Activated CD8-positive, alpha-beta memory T cell treated with anti-CD3 and anti-CD28 coated beads for 36 hours (primary cell): ENCODE measurements at regions not wholly inside any gene's neighbourhood (a gene's known extent, or its start where the extent isn't known, plus 50 kb on each side); places are given as distances from the start of the nearest gene placed in this dataset.

Experiments
- CTCF ChIA-PET: fragments of 350-600 bp; sonication (Branson Sonifier 250); formaldehyde crosslinking; loops from one replicate; lab custom pipeline; 2021; ENCODE audit warnings: antibody characterized with exemption; lab: Charles Lee
- POLR2A ChIA-PET: fragments of 350-600 bp; sonication (Branson Sonifier 250); formaldehyde crosslinking; loops from one replicate; lab custom pipeline; 2021; ENCODE audit warnings: antibody characterized with exemption; lab: Charles Lee

DNA sequence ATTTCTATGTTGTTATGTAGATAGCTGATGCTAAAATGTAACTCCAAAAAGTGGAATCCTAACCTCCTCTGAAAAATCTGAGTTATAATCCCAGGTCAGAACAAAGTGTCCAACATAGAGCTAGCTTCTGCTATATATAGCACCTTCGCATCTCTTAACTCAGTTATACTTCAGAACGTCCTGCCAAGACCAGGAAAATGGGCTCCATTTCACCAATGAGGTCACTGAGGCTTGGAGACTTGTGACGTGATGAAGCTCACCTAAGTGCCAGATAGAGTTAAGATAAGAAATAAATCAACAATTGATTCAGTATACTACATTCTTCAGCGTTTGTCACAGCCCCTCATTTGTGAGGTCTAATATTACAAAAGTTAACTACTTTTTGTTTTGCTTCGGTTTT is 88.8 kb downstream of the KCTD12 start:
- ChIA-PET POLR2A (no interaction called here), CTCF (no interaction called here)

DNA sequence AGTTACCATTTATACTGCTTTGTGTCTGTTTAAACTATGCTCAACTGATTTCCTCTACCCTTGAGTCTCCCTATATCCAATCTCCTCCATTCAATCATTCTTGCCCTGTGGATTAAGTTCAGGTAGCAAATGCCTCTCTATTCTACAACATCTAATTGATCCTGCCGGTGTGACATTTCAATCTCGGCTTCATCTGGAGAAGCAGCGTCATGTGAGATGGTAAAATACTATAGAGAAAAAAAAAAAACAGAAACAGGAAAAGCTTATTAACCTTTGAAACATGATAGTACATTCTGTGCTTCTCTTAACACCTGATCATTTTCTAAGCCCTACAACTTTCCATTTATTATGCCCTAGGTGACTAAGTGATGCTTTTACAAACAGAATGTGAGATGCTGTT is 89.4 kb downstream of the KCTD12 start:
- ChIA-PET POLR2A (no interaction called here), CTCF (no interaction called here)

DNA sequence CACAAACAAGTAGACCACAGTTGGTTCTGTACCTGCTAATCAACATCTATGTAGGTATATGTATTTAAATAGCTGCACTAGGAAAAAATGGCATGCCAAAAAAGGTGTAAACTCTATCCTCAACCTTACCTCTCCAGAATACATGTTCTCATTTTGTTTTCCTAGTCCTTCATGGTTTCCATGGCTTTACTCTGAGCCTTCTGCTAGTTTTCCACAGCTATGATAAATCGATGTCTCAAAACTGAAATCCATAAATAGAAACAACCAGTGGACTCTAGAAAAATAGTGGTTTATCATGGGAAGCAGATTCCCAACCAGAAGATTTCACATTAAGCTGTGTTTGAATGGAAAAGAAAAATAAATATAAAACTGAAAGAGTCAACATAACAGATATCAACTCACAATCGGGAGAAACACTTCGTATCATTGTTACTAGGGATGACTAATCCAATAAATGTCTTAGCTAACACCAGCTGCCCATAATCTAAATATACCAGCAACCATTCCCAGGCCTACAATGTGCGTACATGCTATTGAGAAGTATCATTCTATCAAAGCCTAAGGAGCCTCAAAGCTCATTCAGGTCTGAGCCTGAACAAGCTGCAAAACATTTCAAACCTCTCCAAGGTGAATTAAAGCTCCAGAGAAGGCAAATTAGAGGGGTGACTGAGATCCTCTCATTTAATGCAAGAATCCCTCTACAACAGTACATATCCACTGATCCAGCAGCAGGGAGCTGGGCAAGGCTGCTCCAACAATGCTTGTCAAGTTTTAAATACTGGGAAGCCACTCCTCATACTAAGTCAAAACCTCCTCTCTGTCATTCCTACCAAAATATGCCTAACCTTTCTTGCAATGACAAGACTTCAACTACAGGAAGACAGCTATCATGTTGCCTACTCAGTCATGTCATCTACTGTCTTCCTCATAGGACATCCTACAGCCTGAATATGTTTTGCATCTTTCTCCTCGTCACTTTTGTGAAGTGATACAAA is 90.2 kb downstream of the KCTD12 start:
- POLR2A ChIA-PET = no interaction called here
- CTCF ChIA-PET = no interaction called here

DNA sequence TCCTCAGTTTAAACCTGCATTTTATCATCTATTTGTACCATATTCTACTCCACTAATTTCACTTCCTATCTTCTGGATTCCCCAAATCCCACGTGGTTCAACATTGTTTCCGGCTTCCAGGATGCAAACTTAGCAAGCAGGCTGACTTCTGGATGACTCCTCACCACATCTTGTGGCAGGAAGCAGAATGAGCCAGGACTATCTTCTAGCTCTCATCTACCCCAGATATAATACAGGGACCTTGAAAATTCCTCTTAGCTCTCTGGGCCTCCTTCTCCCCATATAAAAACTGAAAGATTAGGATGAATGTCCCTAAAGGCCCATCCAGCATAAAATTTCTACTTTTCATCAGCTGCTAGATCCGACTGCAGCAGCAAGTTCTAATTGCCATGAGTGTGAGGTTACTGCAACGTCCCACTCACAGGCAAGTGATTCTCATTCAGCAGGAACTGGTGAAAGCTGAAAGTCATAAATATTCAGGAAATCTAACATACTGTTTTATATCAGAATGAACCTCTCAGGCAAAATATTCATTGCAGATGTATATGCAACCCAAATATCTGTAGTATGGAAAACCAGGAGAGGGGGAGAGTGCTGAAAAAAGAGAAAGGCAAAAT is 93.4 kb downstream of the KCTD12 start:
- ChIA-PET CTCF (no interaction called here), POLR2A (no interaction called here)

DNA sequence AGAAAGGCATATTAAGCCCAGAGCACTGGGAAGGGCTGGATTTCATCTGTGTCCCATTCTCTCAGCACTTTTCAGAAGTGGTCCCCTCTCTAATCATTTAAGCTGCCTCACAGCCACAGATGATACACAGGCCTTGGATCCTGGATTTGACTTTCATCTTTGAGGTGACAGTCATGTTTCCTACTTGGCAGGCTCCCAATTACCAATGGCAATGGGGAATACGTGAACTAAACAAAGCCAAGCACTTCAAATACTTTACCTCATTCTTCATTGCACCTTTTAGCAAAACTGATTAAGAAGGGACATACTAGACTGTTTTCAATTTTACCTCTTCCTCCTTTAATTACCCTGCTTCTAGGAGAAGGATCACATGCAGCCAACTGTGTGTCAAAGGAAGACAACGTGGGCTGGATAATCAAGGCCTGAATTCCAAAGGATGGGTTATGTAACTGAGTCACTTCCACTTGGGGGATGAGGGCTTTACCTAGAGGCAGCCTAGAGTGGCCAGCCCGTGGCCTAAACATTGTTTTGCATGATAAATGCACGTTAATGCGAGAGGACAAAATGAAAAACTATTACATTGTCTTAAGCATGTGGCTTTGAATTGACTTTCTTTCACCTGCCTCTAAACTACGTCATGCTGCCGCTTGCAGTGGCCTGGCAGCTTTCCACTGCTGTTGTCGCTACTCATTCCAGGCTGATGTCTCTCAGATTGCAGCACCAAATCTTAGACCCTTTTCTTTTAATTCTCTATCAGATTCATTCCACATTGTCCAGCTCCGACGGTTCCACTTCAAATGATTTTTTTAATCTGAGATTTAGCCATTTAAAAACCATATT is 95.0 kb downstream of the KCTD12 start:
- ChIA-PET POLR2A (no interaction called here), CTCF (no interaction called here)

DNA sequence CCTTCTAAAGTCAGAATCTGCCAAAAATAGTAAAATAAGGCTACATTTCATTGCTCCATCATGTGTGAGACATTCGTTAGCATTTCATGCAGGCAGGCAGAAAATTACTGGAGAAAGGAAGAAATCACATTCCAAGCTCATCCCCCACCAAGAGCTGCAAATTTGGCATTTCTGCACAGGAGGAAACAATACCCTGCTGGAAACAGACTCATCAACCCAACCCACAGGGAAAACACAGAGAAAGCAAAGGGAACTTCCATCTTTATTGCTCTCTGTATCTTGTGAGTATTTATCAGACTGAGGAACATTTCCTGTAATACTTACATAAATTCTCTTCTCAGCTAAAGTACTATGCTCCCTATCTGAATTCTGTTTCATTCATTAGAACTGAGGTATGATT is 95.7 kb downstream of the KCTD12 start:
- ChIA-PET POLR2A (no interaction called here), CTCF (no interaction called here)

DNA sequence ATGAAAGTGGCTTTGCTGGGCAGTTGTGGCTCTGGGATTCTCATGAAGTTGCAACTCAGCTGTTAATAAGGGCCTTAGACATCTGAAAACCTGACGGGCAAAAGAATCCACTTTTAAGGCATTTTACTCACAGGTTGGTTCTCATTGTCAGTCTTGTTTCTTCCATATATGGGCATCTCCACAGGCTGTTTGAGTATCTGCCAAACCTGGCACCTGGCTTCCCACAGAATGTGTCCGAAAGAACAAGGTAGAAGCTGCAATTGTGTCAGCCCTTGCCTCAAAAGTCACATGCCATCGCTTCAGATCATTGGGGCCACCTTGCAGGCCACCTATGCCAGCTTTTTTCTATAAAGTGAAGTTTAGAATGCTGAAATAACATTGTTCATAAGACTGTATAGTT is 102.4 kb downstream of the KCTD12 start:
- CTCF ChIA-PET = no interaction called here

DNA sequence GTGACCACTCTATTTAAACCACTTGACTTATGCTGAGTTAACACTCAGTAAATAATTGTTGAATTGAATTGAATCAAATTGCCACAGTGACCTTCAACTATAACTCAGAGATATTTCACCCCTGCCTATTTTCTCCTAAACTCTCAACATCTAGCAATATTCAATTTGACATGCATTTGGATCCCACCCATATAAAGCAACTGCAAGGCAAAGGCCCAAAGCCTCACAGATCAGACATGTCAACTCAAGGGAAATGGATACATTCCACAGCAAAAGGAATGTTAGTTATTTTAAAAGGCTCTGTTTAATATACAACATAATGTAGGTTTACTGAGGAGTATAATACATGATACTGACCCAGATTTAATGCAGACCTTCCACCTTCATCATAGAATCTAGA is 107.4 kb downstream of the KCTD12 start:
- CTCF ChIA-PET = no interaction called here
- POLR2A ChIA-PET = no interaction called here

More for the DNA sequence above, 102.4 kb downstream of the KCTD12 start:
- POLR2A ChIA-PET = no interaction called here

DNA sequence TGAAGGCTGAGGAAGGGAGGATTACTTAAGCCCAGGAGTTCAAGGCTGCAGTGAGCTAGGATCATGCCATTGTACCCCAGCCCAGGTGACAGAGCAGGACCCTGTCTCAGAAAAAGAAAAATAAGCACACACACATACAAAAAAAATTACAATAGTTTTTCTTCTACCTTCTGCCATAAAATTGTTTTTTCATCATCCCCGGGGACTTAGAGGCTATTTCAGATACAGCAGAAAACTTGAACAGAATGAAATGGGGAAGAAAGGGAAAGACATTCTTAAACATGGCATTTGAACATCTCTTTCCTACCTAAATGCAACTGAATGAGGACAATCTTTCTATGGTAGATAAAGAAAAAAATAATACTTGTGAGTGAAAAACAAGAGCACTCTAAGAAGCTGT is 109.1 kb downstream of the KCTD12 start:
- CTCF ChIA-PET = no interaction called here
- POLR2A ChIA-PET = no interaction called here

DNA sequence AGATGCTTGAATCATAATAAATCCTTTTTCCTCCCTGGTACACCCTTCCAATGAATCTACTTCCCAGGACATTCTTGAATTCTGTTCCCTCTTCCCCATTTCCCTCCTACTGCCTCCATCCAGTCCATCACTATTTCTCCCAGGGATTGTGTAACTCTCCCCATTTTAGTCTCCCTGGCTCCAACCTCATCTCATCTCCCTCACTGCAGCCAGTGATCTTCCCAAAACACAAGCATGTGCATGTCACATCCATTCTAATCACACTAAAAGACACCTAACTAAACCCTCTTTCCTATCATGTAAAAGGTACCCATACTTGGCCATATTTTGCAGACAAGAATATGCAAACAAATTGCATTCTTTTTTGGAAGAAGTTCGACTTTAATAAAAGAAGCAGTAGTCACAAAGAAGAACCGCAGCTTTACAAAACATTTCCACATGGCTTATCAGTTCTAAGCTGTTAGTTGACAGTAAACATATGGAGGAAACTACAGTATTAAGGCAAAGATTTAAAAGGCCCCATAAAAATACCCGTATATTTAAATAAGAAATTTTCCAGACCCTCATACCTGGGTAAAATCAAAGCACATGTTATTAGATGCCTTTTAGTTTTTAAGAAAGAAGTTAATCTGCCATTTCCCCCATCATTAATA is 111.0 kb downstream of the KCTD12 start:
- CTCF ChIA-PET = no interaction called here
- POLR2A ChIA-PET = no interaction called here

DNA sequence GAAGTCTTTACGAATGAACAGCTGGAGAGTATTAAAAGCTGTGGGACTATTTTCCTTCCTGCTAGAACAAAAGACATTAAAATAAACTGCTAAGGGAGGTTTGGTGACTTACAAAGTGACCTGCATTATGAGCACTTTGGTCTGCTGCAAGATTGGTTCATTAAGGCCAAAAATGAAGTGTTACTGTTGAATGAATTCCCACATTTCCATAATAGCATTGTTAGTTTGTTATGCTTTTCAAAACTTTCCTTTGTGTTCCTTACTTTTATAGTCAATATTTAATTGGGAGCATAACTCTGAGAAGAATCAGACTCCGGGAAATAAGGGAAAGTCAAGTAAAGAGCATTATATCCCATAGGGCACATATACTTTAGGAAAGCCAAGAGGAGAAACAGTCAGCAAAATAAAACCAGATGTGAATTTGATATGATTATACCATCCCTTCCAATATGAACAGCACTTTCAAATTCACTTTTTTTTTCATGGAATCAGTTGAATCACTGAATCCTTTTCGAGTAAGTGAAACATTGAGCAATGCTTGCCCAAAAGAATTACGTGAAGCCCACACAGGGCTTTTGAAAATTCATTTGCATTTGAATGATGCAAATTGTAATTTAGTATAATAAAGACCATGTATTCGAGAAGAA is 112.6 kb downstream of the KCTD12 start:
- ChIA-PET POLR2A (no interaction called here), CTCF (no interaction called here)

DNA sequence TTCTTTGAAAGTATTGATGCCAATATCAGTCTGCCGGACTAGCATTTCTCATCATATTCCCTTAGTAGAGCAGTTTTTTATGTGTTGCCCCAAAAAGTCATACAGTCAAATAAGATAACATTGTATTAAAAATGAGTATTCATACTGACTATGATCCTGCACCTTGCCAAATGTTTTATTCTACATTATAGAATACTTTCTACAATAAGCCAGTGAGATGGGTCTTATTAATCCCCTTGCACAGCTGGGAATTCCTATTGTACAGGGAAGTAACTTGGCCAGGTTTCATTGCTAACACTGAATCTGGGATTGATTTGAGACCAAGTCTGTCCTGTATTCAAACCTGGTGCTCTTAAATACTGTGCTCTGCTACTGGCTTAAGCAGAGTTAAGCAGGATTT is 114.0 kb downstream of the KCTD12 start:
- POLR2A ChIA-PET = no interaction called here
- CTCF ChIA-PET = no interaction called here

DNA sequence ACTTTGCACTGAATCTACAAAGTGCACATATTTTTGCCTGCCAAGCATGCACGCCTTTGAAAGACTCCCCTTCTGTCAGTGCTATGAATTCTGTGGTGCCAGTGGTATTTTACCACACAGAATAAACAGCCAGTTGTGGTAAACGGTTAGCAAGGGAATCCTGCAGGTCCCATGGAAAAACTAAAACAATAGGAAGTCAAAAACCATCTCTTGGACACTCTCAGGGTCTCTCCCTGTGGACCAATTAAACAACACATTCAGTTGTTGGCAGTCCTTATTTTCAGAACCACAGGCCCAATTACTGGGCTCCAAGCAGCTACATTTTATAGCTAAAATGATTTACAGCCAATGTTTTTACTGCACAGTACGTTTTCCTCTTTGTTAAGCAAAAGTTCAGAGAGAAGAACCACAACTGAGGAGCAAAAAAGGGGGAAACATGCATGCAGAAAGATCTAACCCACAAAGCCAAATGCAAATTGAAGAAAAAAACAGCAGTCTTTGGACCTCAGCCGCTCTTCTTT is 116.9 kb downstream of the KCTD12 start:
- CTCF ChIA-PET = no interaction called here
- POLR2A ChIA-PET = no interaction called here

DNA sequence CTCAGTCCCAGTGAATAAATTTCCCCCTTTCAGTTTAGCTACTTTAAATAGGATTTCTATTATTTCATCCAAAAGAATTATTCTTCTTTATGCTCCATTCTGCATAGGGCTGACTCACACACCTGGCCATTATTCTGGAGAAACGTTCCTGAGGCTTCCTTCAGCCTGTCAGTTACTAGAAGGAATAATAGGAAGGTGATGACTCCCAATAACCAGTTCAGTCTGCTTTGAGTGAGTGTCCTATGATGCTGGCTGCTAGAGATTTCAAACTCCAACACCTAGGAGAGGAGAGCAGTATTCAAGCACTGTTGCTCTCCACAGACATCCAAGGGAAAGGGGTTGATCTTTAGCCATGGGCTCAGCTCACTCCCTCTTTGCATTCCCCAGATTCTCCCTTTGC is 117.8 kb downstream of the KCTD12 start:
- ChIA-PET POLR2A (no interaction called here), CTCF (no interaction called here)

DNA sequence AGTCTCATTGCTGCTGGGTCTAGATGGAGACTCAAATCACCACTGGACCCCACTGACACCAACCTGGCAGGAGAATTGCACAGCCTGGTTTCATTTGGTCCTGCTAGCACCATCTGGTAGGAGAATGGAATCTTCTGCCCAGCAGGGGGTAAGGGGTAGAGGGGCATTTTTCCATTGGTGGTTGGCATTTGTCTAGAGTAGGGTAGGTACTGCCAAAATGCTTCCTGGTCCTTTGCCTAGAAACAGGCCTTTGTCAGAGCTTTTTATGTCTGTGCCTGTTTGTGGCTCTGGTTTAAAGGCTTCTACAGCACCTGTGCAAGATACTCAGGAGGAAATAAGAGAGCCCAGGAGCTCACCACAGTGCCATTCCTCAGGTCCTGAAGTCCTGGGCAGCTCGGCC is 121.3 kb downstream of the KCTD12 start:
- POLR2A ChIA-PET = no interaction called here
- CTCF ChIA-PET = no interaction called here

DNA sequence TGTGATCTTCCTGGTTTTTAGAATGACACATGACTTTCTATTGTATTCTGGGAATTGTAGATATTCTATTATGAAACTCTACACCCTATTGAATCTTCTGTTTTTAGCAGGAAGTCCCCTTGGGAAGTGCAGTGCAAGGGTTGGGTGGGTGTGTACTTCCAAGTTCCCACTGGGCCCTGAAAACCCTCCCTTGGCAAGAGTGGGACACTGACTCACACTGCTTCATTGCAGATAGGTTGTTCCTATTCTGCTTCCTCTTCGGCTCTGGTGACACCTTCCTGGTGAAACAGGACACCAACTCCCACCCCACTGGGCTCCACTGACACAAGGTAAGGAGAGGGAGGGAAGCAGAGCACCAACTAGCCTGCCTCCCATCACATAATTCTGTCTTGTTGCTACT is 121.8 kb downstream of the KCTD12 start:
- POLR2A ChIA-PET = no interaction called here
- CTCF ChIA-PET = no interaction called here

DNA sequence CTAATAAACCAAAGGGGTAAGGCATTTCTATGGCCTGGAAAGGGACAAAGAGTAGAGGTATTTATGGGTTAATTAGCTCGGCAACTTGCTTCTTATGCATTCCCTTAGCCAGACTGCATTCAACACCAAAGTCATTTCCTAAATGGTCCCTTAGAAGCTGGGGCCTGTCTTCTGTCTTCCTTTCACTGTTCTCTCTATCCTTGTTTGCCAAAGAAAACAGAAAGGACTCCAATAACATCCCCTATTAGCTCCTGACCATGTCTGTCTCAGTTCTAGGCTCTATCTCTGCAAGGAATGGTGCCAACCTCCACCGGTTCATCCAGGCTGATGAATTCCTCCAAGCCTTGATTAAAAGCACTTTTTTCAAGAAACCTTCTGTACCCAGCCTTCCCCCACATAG is 123.5 kb downstream of the KCTD12 start:
- CTCF ChIA-PET = no interaction called here
- POLR2A ChIA-PET = no interaction called here

DNA sequence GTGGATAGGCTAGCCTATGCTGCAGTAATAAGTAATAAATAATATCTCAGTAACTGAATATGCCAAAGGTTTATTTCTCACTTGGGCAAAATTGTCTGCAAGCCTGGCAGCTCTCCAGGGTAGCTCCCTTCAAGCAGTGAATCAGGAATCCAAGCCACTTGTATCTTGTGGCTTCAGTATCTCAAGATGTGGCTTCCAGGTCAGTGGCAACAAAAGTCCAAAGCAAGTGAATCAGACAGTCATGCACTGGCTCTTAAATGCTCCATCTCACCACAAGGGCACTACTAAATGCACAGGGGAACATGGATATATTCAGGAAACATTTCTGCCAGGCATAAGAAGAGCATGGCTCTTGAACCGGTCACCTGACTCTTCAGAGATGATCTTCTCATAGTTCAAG is 126.3 kb downstream of the KCTD12 start:
- CTCF ChIA-PET = no interaction called here
- POLR2A ChIA-PET = no interaction called here

DNA sequence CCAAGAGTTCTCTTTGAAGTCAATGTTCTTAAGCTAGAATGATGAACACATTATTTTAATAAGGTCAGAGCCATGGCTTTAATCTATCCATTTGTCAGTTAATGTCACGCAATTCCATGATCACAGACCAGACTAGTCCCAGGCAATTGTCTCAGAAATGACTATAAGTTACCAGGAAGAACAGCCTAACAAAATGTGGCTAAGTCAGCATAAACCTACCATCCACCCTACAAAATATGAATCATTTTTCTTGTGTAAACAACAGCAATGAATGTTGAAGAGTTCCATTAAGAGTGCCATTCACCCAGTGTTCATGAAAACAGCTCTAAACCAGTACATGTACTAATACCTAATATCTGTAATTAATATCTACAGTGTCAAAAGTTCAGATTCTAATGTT is 127.5 kb downstream of the KCTD12 start:
- POLR2A ChIA-PET = no interaction called here
- CTCF ChIA-PET = no interaction called here
